ENCODE measurements at regions not wholly inside any gene's neighbourhood (a gene's known extent, or its start where the extent isn't known, plus 50 kb on each side); places are given as distances from the start of the nearest gene placed in this dataset.

DNA sequence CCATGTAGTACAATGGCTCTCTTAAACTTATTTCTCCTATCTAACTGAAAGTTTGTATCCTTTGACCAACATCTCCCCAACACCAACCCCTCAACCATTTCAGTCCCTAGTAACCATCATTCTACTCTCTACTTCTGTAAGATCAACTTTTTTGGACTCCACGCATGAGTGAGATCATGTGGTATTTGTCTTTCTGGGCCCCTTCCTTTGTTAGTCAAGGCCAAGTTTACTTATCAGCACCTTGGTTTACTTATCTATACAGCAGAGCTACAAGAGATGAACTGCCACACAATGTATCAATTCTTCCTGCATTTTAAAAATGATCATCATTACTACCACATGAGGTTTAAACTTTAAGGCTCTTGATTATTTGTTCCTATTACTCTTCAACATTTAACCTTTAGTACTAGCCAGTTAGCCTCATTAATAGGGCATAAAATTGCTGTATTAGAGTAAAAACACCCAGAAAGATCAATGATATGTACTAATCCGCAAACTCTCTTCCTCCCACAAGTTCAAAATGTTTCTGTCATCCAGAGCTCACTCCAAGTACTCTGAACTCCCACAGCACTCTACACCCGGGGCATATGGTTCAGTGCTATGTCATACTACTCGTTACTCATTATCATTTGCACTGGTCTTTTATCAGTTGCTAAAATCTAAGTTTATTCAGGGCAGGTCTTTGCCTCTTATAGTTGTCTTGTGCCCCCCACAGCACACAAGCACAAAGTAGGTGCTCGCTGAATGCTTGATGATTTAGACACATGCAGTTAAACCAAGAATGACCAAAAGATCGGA is 145.7 kb upstream of the ADAMTS3 start (continued):
- no peak for TF ChIP-seq HDGF (IDR thresholded peaks at IDR 0.05)

DNA sequence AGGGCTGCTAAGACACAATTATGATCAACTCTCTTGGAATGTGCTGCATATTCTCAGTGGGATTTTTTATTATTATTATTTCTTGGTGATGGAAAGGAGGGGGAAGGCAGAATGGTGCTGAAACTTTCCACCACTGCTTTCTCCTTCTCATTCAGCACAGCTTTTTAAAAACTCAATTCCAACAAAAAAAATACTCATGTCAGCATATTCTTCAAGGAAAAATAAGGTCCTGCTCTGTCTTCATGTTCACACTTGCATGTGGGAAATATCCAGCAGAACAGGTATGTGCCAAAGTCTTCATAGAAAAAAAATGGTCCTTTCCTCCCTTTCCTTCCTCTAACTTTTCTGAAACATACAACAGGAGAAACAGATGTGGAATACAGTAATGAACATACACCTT is 144.0 kb upstream of the ADAMTS3 start:
- no peak for DNase-seq (ENCODE audit: extremely low read depth in 1 of 4, low spot score in 3 of 4)
- intact Hi-C loops (cut with micrococcal nuclease) (no loop called here), in situ Hi-C loops (cut with MboI) (no loop called here)
- Histone ChIP-seq H3K9me1 (ENCODE audit: control insufficient read depth, insufficient read depth, low read length) (no peaks in the 10 kb centered on the region), H3K4me2 (ENCODE audit: insufficient read depth, low read length) (no peak overlapping the region), H3K79me2 (ENCODE audit: control insufficient read depth, insufficient read depth, low read length) (no peaks in the 10 kb centered on the region), H3K9me3 (replicated peaks; ENCODE audit: control insufficient read depth, insufficient read depth, low read depth, low read length) (no peaks in the 10 kb centered on the region), H3K36me3 (ENCODE audit: control insufficient read depth, insufficient read depth, low read length) (no peaks in the 10 kb centered on the region), H3K4me3 (no peak overlapping the region), H3K27ac (ENCODE audit: extremely low read depth, low read depth, low read length) (no peak overlapping the region), H4K20me1 (replicated peaks; ENCODE audit: control insufficient read depth, insufficient read depth, low read length) (no peaks in the 10 kb centered on the region), H2AFZ (ENCODE audit: low read depth, low read length) (no peak overlapping the region), H3K4me1 (replicated peaks in 1 of 2; ENCODE audit: control insufficient read depth in 2 of 2, insufficient read depth in 2 of 2, low read length in 2 of 2) (peaks cover 0 to 9% of the 10 kb centered on the region in 2 experiments; a peak in 2 of 5 replicates), H3K9ac (ENCODE audit: insufficient read depth in 1 of 2, low read depth in 2 of 2, low read length in 2 of 2) (no peak overlapping the region), H3K27me3 (ENCODE audit: control insufficient read depth in 2 of 2, insufficient read depth in 2 of 2, low read length in 2 of 2) (no peaks in the 10 kb centered on the region)
- FAIRE-seq: no peak
- CTCF ChIA-PET (ENCODE audit: low intra/inter-chr PET ratio): no interaction called here
- TF ChIP-seq C11orf30 (IDR thresholded peaks at IDR 0.05; ENCODE audit: low read depth) (peak; percentile 79), CEBPB (tag; IDR thresholded peaks at IDR 0.05) (no peak), ZNF121 (CRISPR knock-in tag; conservative IDR thresholded peaks at IDR 0.05) (no peak), RUNX1 (IDR thresholded peaks at IDR 0.05; ENCODE audit: low read depth) (no peak), MAFF (IDR thresholded peaks at IDR 0.05; ENCODE audit: low read length) (peak; percentile 86), MAFK (IDR thresholded peaks at IDR 0.05; ENCODE audit: low read length) (peak; percentile 80), MAFG (tag; conservative IDR thresholded peaks at IDR 0.05) (peak; percentile 60), ZNF316 (IDR thresholded peaks at IDR 0.05) (peak; percentile 91)
- TF ChIP-seq, protein P1, sequence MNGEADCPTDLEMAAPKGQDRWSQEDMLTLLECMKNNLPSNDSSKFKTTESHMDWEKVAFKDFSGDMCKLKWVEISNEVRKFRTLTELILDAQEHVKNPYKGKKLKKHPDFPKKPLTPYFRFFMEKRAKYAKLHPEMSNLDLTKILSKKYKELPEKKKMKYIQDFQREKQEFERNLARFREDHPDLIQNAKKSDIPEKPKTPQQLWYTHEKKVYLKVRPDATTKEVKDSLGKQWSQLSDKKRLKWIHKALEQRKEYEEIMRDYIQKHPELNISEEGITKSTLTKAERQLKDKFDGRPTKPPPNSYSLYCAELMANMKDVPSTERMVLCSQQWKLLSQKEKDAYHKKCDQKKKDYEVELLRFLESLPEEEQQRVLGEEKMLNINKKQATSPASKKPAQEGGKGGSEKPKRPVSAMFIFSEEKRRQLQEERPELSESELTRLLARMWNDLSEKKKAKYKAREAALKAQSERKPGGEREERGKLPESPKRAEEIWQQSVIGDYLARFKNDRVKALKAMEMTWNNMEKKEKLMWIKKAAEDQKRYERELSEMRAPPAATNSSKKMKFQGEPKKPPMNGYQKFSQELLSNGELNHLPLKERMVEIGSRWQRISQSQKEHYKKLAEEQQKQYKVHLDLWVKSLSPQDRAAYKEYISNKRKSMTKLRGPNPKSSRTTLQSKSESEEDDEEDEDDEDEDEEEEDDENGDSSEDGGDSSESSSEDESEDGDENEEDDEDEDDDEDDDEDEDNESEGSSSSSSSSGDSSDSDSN (IDR thresholded peaks at IDR 0.05; ENCODE audit: borderline replicate concordance in 1 of 2, low read depth in 2 of 2, low read length in 2 of 2): no peak
- TF ChIP-seq, protein P2, sequence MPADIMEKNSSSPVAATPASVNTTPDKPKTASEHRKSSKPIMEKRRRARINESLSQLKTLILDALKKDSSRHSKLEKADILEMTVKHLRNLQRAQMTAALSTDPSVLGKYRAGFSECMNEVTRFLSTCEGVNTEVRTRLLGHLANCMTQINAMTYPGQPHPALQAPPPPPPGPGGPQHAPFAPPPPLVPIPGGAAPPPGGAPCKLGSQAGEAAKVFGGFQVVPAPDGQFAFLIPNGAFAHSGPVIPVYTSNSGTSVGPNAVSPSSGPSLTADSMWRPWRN (IDR thresholded peaks at IDR 0.05; ENCODE audit: low read depth): no peak
- TF ChIP-seq, protein P3, sequence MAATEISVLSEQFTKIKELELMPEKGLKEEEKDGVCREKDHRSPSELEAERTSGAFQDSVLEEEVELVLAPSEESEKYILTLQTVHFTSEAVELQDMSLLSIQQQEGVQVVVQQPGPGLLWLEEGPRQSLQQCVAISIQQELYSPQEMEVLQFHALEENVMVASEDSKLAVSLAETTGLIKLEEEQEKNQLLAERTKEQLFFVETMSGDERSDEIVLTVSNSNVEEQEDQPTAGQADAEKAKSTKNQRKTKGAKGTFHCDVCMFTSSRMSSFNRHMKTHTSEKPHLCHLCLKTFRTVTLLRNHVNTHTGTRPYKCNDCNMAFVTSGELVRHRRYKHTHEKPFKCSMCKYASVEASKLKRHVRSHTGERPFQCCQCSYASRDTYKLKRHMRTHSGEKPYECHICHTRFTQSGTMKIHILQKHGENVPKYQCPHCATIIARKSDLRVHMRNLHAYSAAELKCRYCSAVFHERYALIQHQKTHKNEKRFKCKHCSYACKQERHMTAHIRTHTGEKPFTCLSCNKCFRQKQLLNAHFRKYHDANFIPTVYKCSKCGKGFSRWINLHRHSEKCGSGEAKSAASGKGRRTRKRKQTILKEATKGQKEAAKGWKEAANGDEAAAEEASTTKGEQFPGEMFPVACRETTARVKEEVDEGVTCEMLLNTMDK (IDR thresholded peaks at IDR 0.05; ENCODE audit: borderline replicate concordance, insufficient read depth, low read depth, low read length, poor library complexity, severe bottlenecking): no peak
- no peak for ATAC-seq
- BruUV-seq (replicated peaks): no TSS peak
- POLR2A ChIA-PET: no interaction called here
